ENCODE measurements at regions not wholly inside any gene's neighbourhood (a gene's known extent, or its start where the extent isn't known, plus 50 kb on each side); places are given as distances from the start of the nearest gene placed in this dataset.

GRCh38 chr7:85774986-85775385 lies 588.1 kb upstream of the SEMA3D start:
- DNase-seq: no peak

GRCh38 chr7:85773116-85773728 lies 586.4 kb upstream of the SEMA3D start:
- DNase-seq: no peak

- DNase-seq: no peak
Observed at GRCh38 chr7:85771516-85771915, 584.7 kb upstream of the SEMA3D start.

GRCh38 chr7:85770332-85770731 lies 583.5 kb upstream of the SEMA3D start:
- no peak for DNase-seq

- DNase-seq: peak; percentile 63
Observed at GRCh38 chr7:85765698-85766298, 578.9 kb upstream of the SEMA3D start.

- no peak for DNase-seq
Observed at GRCh38 chr7:85764034-85764433, 577.2 kb upstream of the SEMA3D start.

- no peak for DNase-seq
Observed at GRCh38 chr7:85757348-85757747, 570.5 kb upstream of the SEMA3D start.

- peak; percentile 75 for DNase-seq
Observed at GRCh38 chr7:85750454-85750949, 563.6 kb upstream of the SEMA3D start.

- peak; percentile 50 for DNase-seq
Observed at GRCh38 chr7:85749696-85750453, 563.0 kb upstream of the SEMA3D start.

GRCh38 chr7:85748861-85749260 lies 562.0 kb upstream of the SEMA3D start:
- no peak for DNase-seq

- DNase-seq: peak; percentile 60
Observed at GRCh38 chr7:85737426-85737825, 550.6 kb upstream of the SEMA3D start.

- DNase-seq: peak; percentile 53
Observed at GRCh38 chr7:85736085-85736484, 549.2 kb upstream of the SEMA3D start.

GRCh38 chr7:85734823-85735222 lies 548.0 kb upstream of the SEMA3D start:
- DNase-seq: no peak

GRCh38 chr7:85733169-85733915 lies 546.5 kb upstream of the SEMA3D start:
- DNase-seq: no peak

GRCh38 chr7:85730012-85730411 lies 543.2 kb upstream of the SEMA3D start:
- no peak for DNase-seq

GRCh38 chr7:85725026-85725425 lies 538.2 kb upstream of the SEMA3D start:
- no peak for DNase-seq

GRCh38 chr7:85719981-85720953 lies 533.4 kb upstream of the SEMA3D start:
- DNase-seq: no peak

GRCh38 chr7:85716353-85716752 lies 529.5 kb upstream of the SEMA3D start:
- no peak for DNase-seq

GRCh38 chr7:85714951-85715350 lies 528.1 kb upstream of the SEMA3D start:
- no peak for DNase-seq

GRCh38 chr7:85714043-85714578 lies 527.3 kb upstream of the SEMA3D start:
- no peak for DNase-seq

GRCh38 chr7:85713171-85713570 lies 526.3 kb upstream of the SEMA3D start:
- no peak for DNase-seq

GRCh38 chr7:85711894-85712293 lies 525.0 kb upstream of the SEMA3D start:
- no peak for DNase-seq

All from islet precursor cell (in vitro differentiated cells).